Right lobe of liver (tissue), 4 donors: ENCODE measurements at regions not wholly inside any gene's neighbourhood (a gene's known extent, or its start where the extent isn't known, plus 50 kb on each side); places are given as distances from the start of the nearest gene placed in this dataset.

ENCODE experiments used
- POLR2A ChIP-seq: fragments of 450-650 bp; IDR thresholded peaks from one replicate; pipeline ENCODE4 v1.6.1; 2017; ENCODE audit warnings: antibody characterized with exemption, mild to moderate bottlenecking
- TF ChIP-seq, protein P1 (sequence below), 4 donors: fragments of 200-600 bp in 3 of 4; fragments of 450-650 bp in 1 of 4; IDR thresholded peaks; one replicate each; pipeline versions ENCODE4 v1.5.1 to v1.8.0; 2016 to 2022; ENCODE audit warnings: antibody characterized with exemption in 4 of 4, mild to moderate bottlenecking in 2 of 4
- donor health status: DM: no; HTN: no; CAD: no.
- donor health status: DM: no; HTN: no; CAD: no.
- donor health status: DM: no; HTN: yes; CAD: no.

DNA sequence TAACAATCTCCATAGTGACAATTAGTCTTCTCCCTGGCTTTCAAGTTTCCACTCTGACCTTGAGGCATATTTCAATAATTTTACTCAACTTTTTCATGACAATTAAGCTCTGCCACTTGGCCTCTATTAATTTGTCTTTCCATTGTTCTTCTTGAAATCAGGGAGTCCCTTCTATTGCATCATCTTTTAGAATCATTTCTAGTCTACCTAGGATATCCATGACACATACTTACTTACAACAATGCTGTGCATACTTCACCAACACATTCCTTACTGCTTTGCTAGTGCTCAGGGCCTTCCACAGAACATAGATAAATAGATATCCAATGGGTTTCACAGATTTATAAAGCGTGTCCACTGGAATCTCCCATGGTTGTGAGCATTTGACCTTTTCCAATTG, 331.5 kb upstream of the LRP1B start:
- TF ChIP-seq, protein P1, sequence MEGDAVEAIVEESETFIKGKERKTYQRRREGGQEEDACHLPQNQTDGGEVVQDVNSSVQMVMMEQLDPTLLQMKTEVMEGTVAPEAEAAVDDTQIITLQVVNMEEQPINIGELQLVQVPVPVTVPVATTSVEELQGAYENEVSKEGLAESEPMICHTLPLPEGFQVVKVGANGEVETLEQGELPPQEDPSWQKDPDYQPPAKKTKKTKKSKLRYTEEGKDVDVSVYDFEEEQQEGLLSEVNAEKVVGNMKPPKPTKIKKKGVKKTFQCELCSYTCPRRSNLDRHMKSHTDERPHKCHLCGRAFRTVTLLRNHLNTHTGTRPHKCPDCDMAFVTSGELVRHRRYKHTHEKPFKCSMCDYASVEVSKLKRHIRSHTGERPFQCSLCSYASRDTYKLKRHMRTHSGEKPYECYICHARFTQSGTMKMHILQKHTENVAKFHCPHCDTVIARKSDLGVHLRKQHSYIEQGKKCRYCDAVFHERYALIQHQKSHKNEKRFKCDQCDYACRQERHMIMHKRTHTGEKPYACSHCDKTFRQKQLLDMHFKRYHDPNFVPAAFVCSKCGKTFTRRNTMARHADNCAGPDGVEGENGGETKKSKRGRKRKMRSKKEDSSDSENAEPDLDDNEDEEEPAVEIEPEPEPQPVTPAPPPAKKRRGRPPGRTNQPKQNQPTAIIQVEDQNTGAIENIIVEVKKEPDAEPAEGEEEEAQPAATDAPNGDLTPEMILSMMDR (IDR thresholded peaks at IDR 0.05): no peak
- no peak for TF ChIP-seq POLR2A
